ENCODE measurements at regions not wholly inside any gene's neighbourhood (a gene's known extent, or its start where the extent isn't known, plus 50 kb on each side); places are given as distances from the start of the nearest gene placed in this dataset.

GRCh38 chr14:103198131-103199105 is 75.2 kb downstream of the TNFAIP2 start:
- TF ChIP-seq CTCF (IDR thresholded peaks at IDR 0.05) (no peak), POLR2A (IDR thresholded peaks at IDR 0.05) (no peak)

All from right lobe of liver (tissue), 4 donors.